Lower lobe of right lung (tissue), 2 donors: ENCODE measurements at regions not wholly inside any gene's neighbourhood (a gene's known extent, or its start where the extent isn't known, plus 50 kb on each side); places are given as distances from the start of the nearest gene placed in this dataset.

Source experiments
- ATAC-seq, 2 donors: fragments of 200-7000 bp; cut with Tn5 transposase; one replicate each; pipeline ENCODE4 v1.9.1; 2020 to 2022; ENCODE audit warnings: mild to moderate bottlenecking in 2 of 2, moderate library complexity in 2 of 2
- DNase-seq: peaks from one replicate; pipeline ENCODE4 v3.0.0-alpha.2; 2020
- H3K27ac ChIP-seq: fragments of 200-600 bp; one replicate; pipeline ENCODE4 v1.8.0; 2022
- H3K27me3 ChIP-seq: fragments of 200-600 bp; one replicate; pipeline ENCODE4 v1.8.0; 2022; ENCODE audit warnings: low read depth
- H3K36me3 ChIP-seq: fragments of 200-600 bp; one replicate; pipeline ENCODE4 v1.8.0; 2022; ENCODE audit warnings: mild to moderate bottlenecking
- H3K4me1 ChIP-seq: fragments of 200-600 bp; one replicate; pipeline ENCODE4 v1.8.0; 2022
- H3K4me3 ChIP-seq: fragments of 200-600 bp; one replicate; pipeline ENCODE4 v1.8.0; 2022; ENCODE audit warnings: mild to moderate bottlenecking
- H3K9me3 ChIP-seq: fragments of 200-600 bp; one replicate; pipeline ENCODE4 v1.8.0; 2022
- CTCF ChIP-seq: fragments of 200-600 bp; IDR thresholded peaks from one replicate; pipeline ENCODE4 v1.8.0; 2022; ENCODE audit warnings: antibody characterized with exemption, mild to moderate bottlenecking
- intact Hi-C: fragments of 100-400 bp; cut with DNase I; formaldehyde crosslinking; loops from one replicate; pipeline ENCODE4 v1.11.0; 2022
- donor health status: DM: no; HTN: yes; CAD: no; lungs with severe emphysema.

- no peaks in the 10 kb centered on the region for H3K9me3 ChIP-seq
- intact Hi-C loops: no loop called here
- H3K27ac ChIP-seq: no peak overlapping the region
- TF ChIP-seq CTCF: no peak
- DNase-seq: no peak
- no peaks in the 10 kb centered on the region for H3K36me3 ChIP-seq
- no peak overlapping the region for H3K4me3 ChIP-seq
- H3K4me1 ChIP-seq: no peaks in the 10 kb centered on the region
- no peaks in the 10 kb centered on the region for H3K27me3 ChIP-seq
- ATAC-seq: no peak
Observed at GRCh38 chr14:59097681-59098080, 90.8 kb upstream of the DAAM1 start.

GRCh38 chr14:59098377-59098776, 90.1 kb upstream of the DAAM1 start:
- H3K4me3 ChIP-seq: no peak overlapping the region
- TF ChIP-seq CTCF: no peak
- no peaks in the 10 kb centered on the region for H3K4me1 ChIP-seq
- no peaks in the 10 kb centered on the region for H3K27me3 ChIP-seq
- no peaks in the 10 kb centered on the region for H3K9me3 ChIP-seq
- intact Hi-C loops: no loop called here
- no peak overlapping the region for H3K27ac ChIP-seq
- H3K36me3 ChIP-seq: no peaks in the 10 kb centered on the region
- ATAC-seq (no peak), DNase-seq (no peak)

GRCh38 chr14:59100205-59100604, 88.3 kb upstream of the DAAM1 start:
- Histone ChIP-seq H3K27ac (no peak overlapping the region), H3K9me3 (no peaks in the 10 kb centered on the region), H3K4me1 (no peaks in the 10 kb centered on the region), H3K36me3 (no peaks in the 10 kb centered on the region), H3K4me3 (no peak overlapping the region), H3K27me3 (no peaks in the 10 kb centered on the region)
- intact Hi-C loops: no loop called here
- ATAC-seq (no peak), DNase-seq (no peak)
- no peak for TF ChIP-seq CTCF

GRCh38 chr14:59101476-59101875, 87.0 kb upstream of the DAAM1 start:
- no peak for TF ChIP-seq CTCF
- Histone ChIP-seq H3K27me3 (no peaks in the 10 kb centered on the region), H3K36me3 (no peaks in the 10 kb centered on the region), H3K4me1 (no peaks in the 10 kb centered on the region), H3K4me3 (no peak overlapping the region), H3K27ac (no peak overlapping the region), H3K9me3 (no peaks in the 10 kb centered on the region)
- ATAC-seq (no peak), DNase-seq (no peak)
- intact Hi-C loops: no loop called here

GRCh38 chr14:59103396-59103795, 85.1 kb upstream of the DAAM1 start:
- no peak overlapping the region for H3K27ac ChIP-seq
- no peak for ATAC-seq
- intact Hi-C loops: no loop called here

More at GRCh38 chr14:59103396-59103795, 85.1 kb upstream of the DAAM1 start:
- Histone ChIP-seq H3K4me3 (no peak overlapping the region), H3K36me3 (no peaks in the 10 kb centered on the region), H3K27me3 (no peaks in the 10 kb centered on the region), H3K9me3 (no peaks in the 10 kb centered on the region), H3K4me1 (no peaks in the 10 kb centered on the region)
- no peak for DNase-seq
- TF ChIP-seq CTCF: no peak
